Progenitor cell of endocrine pancreas (in vitro differentiated cells): ENCODE measurements at regions not wholly inside any gene's neighbourhood (a gene's known extent, or its start where the extent isn't known, plus 50 kb on each side); places are given as distances from the start of the nearest gene placed in this dataset.
A peak's percentile ranks its signal among the peaks of the same experiment; 100 is the strongest.

ENCODE experiments used
- DNase-seq: peaks from one replicate; pipeline ENCODE4 v3.0.0; 2021; ENCODE audit warnings: low spot score; ENCODE audit not compliant: unreplicated experiment
- H3K27ac Mint-ChIP-seq: 2 replicates; pipeline ENCODE4 v1.8.0; 2021; ENCODE audit warnings: mild to moderate bottlenecking, moderate library complexity, mixed read lengths
- H3K27me3 Mint-ChIP-seq: 2 replicates; pipeline ENCODE4 v1.8.0; 2021; ENCODE audit warnings: mixed read lengths
- H3K36me3 Mint-ChIP-seq: 2 replicates; pipeline ENCODE4 v1.8.0; 2022; ENCODE audit warnings: mixed read lengths; ENCODE audit not compliant: insufficient read depth
- H3K4me1 Mint-ChIP-seq: 2 replicates; pipeline ENCODE4 v1.8.0; 2021; ENCODE audit warnings: low read depth, mixed read lengths
- H3K4me3 Mint-ChIP-seq: 2 replicates; pipeline ENCODE4 v1.8.0; 2021; ENCODE audit warnings: low read depth, mild to moderate bottlenecking, moderate library complexity, mixed read lengths
- H3K9me3 Mint-ChIP-seq: 2 replicates; pipeline ENCODE4 v1.8.0; 2021; ENCODE audit warnings: low read depth, mixed read lengths
- CTCF ChIP-seq: fragments of 200-600 bp; sonication (generic); IDR thresholded peaks from one replicate; pipeline ENCODE4 v1.5.0; 2021; ENCODE audit warnings: antibody characterized with exemption, mild to moderate bottlenecking; ENCODE audit not compliant: unreplicated experiment

- Mint-ChIP-seq H3K27ac (peak overlapping the region; percentile 88), H3K36me3 (peaks cover 8% of the 10 kb centered on the region), H3K9me3 (peaks cover 17% of the 10 kb centered on the region), H3K27me3 (no peaks in the 10 kb centered on the region), H3K4me1 (peaks cover 30% of the 10 kb centered on the region), H3K4me3 (no peak overlapping the region)
- no peak for TF ChIP-seq CTCF
- no peak for DNase-seq
Observed at GRCh38 chrX:20965270-20966044, 408.8 kb upstream of the CNKSR2 start.

GRCh38 chrX:20954014-20954413, 420.2 kb upstream of the CNKSR2 start:
- Mint-ChIP-seq H3K4me1 (no peaks in the 10 kb centered on the region), H3K27ac (no peak overlapping the region), H3K36me3 (no peaks in the 10 kb centered on the region)

GRCh38 chrX:20952180-20952579, 422.0 kb upstream of the CNKSR2 start:
- Mint-ChIP-seq H3K4me3 (no peak overlapping the region), H3K27me3 (no peaks in the 10 kb centered on the region), H3K27ac (no peak overlapping the region), H3K9me3 (peaks cover 4% of the 10 kb centered on the region), H3K36me3 (no peaks in the 10 kb centered on the region), H3K4me1 (peaks cover 6% of the 10 kb centered on the region)
- DNase-seq: no peak
- TF ChIP-seq CTCF: no peak

More at GRCh38 chrX:20954014-20954413, 420.2 kb upstream of the CNKSR2 start:
- DNase-seq: no peak
- Mint-ChIP-seq H3K4me3 (no peak overlapping the region), H3K9me3 (peaks cover 4% of the 10 kb centered on the region), H3K27me3 (no peaks in the 10 kb centered on the region)
- no peak for TF ChIP-seq CTCF

GRCh38 chrX:20951016-20951810, 423.0 kb upstream of the CNKSR2 start:
- H3K36me3 Mint-ChIP-seq: no peaks in the 10 kb centered on the region
- no peak overlapping the region for H3K27ac Mint-ChIP-seq
- H3K4me3 Mint-ChIP-seq: no peak overlapping the region

More at GRCh38 chrX:20951016-20951810, 423.0 kb upstream of the CNKSR2 start:
- TF ChIP-seq CTCF: no peak
- H3K9me3 Mint-ChIP-seq: peaks cover 4% of the 10 kb centered on the region
- H3K4me1 Mint-ChIP-seq: peaks cover 9% of the 10 kb centered on the region
- H3K27me3 Mint-ChIP-seq: no peaks in the 10 kb centered on the region
- DNase-seq: no peak
